ENCODE measurements at regions not wholly inside any gene's neighbourhood (a gene's known extent, or its start where the extent isn't known, plus 50 kb on each side); places are given as distances from the start of the nearest gene placed in this dataset.

DNA sequence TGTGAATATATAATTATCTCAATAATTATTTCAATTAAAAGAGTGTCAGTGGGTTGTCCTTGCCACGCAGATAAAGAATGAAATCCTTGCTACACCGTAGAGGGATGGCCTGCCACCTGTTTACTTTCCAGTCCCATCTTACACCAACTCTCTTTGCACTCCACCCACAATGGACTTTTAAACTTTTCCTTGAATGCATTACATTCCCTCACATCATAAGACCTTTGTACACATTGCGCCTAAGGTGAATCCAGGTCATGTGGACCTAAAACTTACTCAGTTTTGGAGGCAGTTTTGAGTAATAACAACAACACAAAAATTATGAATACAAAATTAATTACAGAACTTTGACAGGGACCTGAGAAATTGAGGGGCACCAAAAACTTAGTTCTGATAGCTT lies 78.7 kb upstream of the PDE5A start (continued):
- TF ChIP-seq ZNF609 (CRISPR knock-in tag; IDR thresholded peaks at IDR 0.05; ENCODE audit: borderline replicate concordance) (peak; percentile 52; the same call in 1 of the 2 replicates), SMARCE1 (IDR thresholded peaks at IDR 0.05; ENCODE audit: borderline replicate concordance) (no peak), ZNF703 (CRISPR knock-in tag; IDR thresholded peaks at IDR 0.05; ENCODE audit: borderline replicate concordance) (no peak), ZNF589 (CRISPR knock-in tag; conservative IDR thresholded peaks at IDR 0.05) (no peak), BCL6 (CRISPR knock-in tag; IDR thresholded peaks at IDR 0.05) (peak; percentile 100), GPBP1L1 (CRISPR knock-in tag; IDR thresholded peaks at IDR 0.05) (no peak), PCBP1 (IDR thresholded peaks at IDR 0.05; ENCODE audit: borderline replicate concordance, low read depth, low read length) (no peak), BRF2 (CRISPR knock-in tag; IDR thresholded peaks at IDR 0.05) (no peak), JUNB (CRISPR knock-in tag; IDR thresholded peaks at IDR 0.05; ENCODE audit: borderline replicate concordance) (no peak), BRD4 (CRISPR knock-in tag; IDR thresholded peaks at IDR 0.05) (no peak), ZNF878 (CRISPR knock-in tag; IDR thresholded peaks at IDR 0.05) (no peak), KDM6A (CRISPR knock-in tag; IDR thresholded peaks at IDR 0.05; ENCODE audit: low read depth) (peak; percentile 73; the same call in 1 of the 2 replicates), ZBTB43 (CRISPR knock-in tag; conservative IDR thresholded peaks at IDR 0.05) (no peak), CERS6 (CRISPR knock-in tag; IDR thresholded peaks at IDR 0.05) (no peak), BCLAF1 (IDR thresholded peaks at IDR 0.05) (no peak)
- TF ChIP-seq, protein P1, sequence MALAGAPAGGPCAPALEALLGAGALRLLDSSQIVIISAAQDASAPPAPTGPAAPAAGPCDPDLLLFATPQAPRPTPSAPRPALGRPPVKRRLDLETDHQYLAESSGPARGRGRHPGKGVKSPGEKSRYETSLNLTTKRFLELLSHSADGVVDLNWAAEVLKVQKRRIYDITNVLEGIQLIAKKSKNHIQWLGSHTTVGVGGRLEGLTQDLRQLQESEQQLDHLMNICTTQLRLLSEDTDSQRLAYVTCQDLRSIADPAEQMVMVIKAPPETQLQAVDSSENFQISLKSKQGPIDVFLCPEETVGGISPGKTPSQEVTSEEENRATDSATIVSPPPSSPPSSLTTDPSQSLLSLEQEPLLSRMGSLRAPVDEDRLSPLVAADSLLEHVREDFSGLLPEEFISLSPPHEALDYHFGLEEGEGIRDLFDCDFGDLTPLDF (CRISPR knock-in tag; IDR thresholded peaks at IDR 0.05), result no peak
